Breast epithelium (tissue), 3 donors: ENCODE measurements at regions not wholly inside any gene's neighbourhood (a gene's known extent, or its start where the extent isn't known, plus 50 kb on each side); places are given as distances from the start of the nearest gene placed in this dataset.

Experiments
- CTCF ChIP-seq, 3 donors: fragments of 450-650 bp; IDR thresholded peaks; one replicate each; pipeline ENCODE4 v1.5.1; 2016 to 2017; ENCODE audit warnings: antibody characterized with exemption in 3 of 3, mild to moderate bottlenecking in 3 of 3, moderate library complexity in 3 of 3
- POLR2AphosphoS5 ChIP-seq, 3 donors: sonication (generic); formaldehyde crosslinking; IDR thresholded peaks; one replicate each; pipeline ENCODE4 v1.6.1; 2017; ENCODE audit warnings: antibody characterized with exemption in 3 of 3

GRCh38 chr10:111835574-111835973 lies 348.0 kb downstream of the GPAM start:
- no peak for TF ChIP-seq CTCF (IDR thresholded peaks at IDR 0.05)
- TF ChIP-seq POLR2AphosphoS5 (IDR thresholded peaks at IDR 0.05) = no peak
